ENCODE measurements at regions not wholly inside any gene's neighbourhood (a gene's known extent, or its start where the extent isn't known, plus 50 kb on each side); places are given as distances from the start of the nearest gene placed in this dataset.

- Histone ChIP-seq H3K27me3 (ENCODE audit: control insufficient read depth, extremely low read depth, insufficient read depth, low read length) (no peaks in the 10 kb centered on the region), H3K4me1 (ENCODE audit: control insufficient read depth, extremely low read depth, insufficient read depth, low read length) (no peaks in the 10 kb centered on the region), H3K9me1 (ENCODE audit: control insufficient read depth, extremely low read depth, insufficient read depth, low read length) (no peaks in the 10 kb centered on the region), H3K27ac (ENCODE audit: control insufficient read depth, insufficient read depth, low read length) (no peak overlapping the region), H3K9ac (ENCODE audit: control insufficient read depth, extremely low read depth, insufficient read depth, low read length) (no peak overlapping the region), H3K36me3 (ENCODE audit: control insufficient read depth in 2 of 2, extremely low read depth in 1 of 2, insufficient read depth in 2 of 2, low read length in 2 of 2) (no peaks in the 10 kb centered on the region), H3K79me2 (ENCODE audit: control insufficient read depth, insufficient read depth, low read length) (no peaks in the 10 kb centered on the region), H2AFZ (ENCODE audit: control insufficient read depth, low read length) (no peak overlapping the region), H4K20me1 (ENCODE audit: control insufficient read depth, extremely low read depth, insufficient read depth, low read length) (no peaks in the 10 kb centered on the region), H3K4me3 (ENCODE audit: control insufficient read depth in 2 of 3, extremely low read depth in 1 of 3, insufficient read depth in 2 of 3, low read depth in 1 of 3, low read length in 3 of 3) (no peak overlapping the region), H3K4me2 (ENCODE audit: control insufficient read depth, extremely low read depth, insufficient read depth, low read depth, low read length) (no peak overlapping the region), H3K9me3 (ENCODE audit: control insufficient read depth, low read depth, low read length) (no peaks in the 10 kb centered on the region)
- dilution Hi-C loops (cut with MboI; ENCODE audit: extremely low pct_ligation_motif_present, low sequenced_read_pairs) = no loop called here
- FAIRE-seq = no peak
- DNase-seq (ENCODE audit: low read depth, low spot score) = no peak
- TF ChIP-seq EZH2 (IDR thresholded peaks at IDR 0.05; ENCODE audit: low read length) = no peak
- TF ChIP-seq, protein P1, sequence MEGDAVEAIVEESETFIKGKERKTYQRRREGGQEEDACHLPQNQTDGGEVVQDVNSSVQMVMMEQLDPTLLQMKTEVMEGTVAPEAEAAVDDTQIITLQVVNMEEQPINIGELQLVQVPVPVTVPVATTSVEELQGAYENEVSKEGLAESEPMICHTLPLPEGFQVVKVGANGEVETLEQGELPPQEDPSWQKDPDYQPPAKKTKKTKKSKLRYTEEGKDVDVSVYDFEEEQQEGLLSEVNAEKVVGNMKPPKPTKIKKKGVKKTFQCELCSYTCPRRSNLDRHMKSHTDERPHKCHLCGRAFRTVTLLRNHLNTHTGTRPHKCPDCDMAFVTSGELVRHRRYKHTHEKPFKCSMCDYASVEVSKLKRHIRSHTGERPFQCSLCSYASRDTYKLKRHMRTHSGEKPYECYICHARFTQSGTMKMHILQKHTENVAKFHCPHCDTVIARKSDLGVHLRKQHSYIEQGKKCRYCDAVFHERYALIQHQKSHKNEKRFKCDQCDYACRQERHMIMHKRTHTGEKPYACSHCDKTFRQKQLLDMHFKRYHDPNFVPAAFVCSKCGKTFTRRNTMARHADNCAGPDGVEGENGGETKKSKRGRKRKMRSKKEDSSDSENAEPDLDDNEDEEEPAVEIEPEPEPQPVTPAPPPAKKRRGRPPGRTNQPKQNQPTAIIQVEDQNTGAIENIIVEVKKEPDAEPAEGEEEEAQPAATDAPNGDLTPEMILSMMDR (optimal IDR thresholded peaks at IDR 0.05 in 1 of 3, IDR thresholded peaks at IDR 0.05 in 1 of 3, conservative IDR thresholded peaks at IDR 0.05 in 1 of 3; ENCODE audit: extremely low read depth in 1 of 3, insufficient read depth in 2 of 3, low read length in 3 of 3) = no peak
Observed at GRCh38 chr12:74382983-74383382, 154.7 kb upstream of the ATXN7L3B start.

- no peak overlapping the region for H3K27ac ChIP-seq (ENCODE audit: control insufficient read depth, insufficient read depth, low read length)
- no peaks in the 10 kb centered on the region for H3K4me1 ChIP-seq (ENCODE audit: control insufficient read depth, extremely low read depth, insufficient read depth, low read length)
- H3K4me2 ChIP-seq (ENCODE audit: control insufficient read depth, extremely low read depth, insufficient read depth, low read depth, low read length) = no peak overlapping the region
- DNase-seq (ENCODE audit: low read depth, low spot score) = no peak
- no peaks in the 10 kb centered on the region for H3K9me1 ChIP-seq (ENCODE audit: control insufficient read depth, extremely low read depth, insufficient read depth, low read length)
- TF ChIP-seq, protein P1 (optimal IDR thresholded peaks at IDR 0.05 in 1 of 3, IDR thresholded peaks at IDR 0.05 in 1 of 3, conservative IDR thresholded peaks at IDR 0.05 in 1 of 3; ENCODE audit: extremely low read depth in 1 of 3, insufficient read depth in 2 of 3, low read length in 3 of 3) = no peak
- no peak for TF ChIP-seq EZH2 (IDR thresholded peaks at IDR 0.05; ENCODE audit: low read length)
- no peaks in the 10 kb centered on the region for H3K27me3 ChIP-seq (ENCODE audit: control insufficient read depth, extremely low read depth, insufficient read depth, low read length)
- H3K9ac ChIP-seq (ENCODE audit: control insufficient read depth, extremely low read depth, insufficient read depth, low read length) = no peak overlapping the region
- no peaks in the 10 kb centered on the region for H3K9me3 ChIP-seq (ENCODE audit: control insufficient read depth, low read depth, low read length)
- dilution Hi-C loops (cut with MboI; ENCODE audit: extremely low pct_ligation_motif_present, low sequenced_read_pairs) = no loop called here
- no peak for FAIRE-seq
- H3K36me3 ChIP-seq (ENCODE audit: control insufficient read depth in 2 of 2, extremely low read depth in 1 of 2, insufficient read depth in 2 of 2, low read length in 2 of 2) = no peaks in the 10 kb centered on the region
- no peaks in the 10 kb centered on the region for H4K20me1 ChIP-seq (ENCODE audit: control insufficient read depth, extremely low read depth, insufficient read depth, low read length)
- no peak overlapping the region for H3K4me3 ChIP-seq (ENCODE audit: control insufficient read depth in 2 of 3, extremely low read depth in 1 of 3, insufficient read depth in 2 of 3, low read depth in 1 of 3, low read length in 3 of 3)
- no peak overlapping the region for H2AFZ ChIP-seq (ENCODE audit: control insufficient read depth, low read length)
- H3K79me2 ChIP-seq (ENCODE audit: control insufficient read depth, insufficient read depth, low read length) = no peaks in the 10 kb centered on the region
Observed at GRCh38 chr12:74391283-74391682, 146.4 kb upstream of the ATXN7L3B start.

All from keratinocyte (primary cell).